ENCODE measurements at regions not wholly inside any gene's neighbourhood (a gene's known extent, or its start where the extent isn't known, plus 50 kb on each side); places are given as distances from the start of the nearest gene placed in this dataset.
A peak's percentile ranks its signal among the peaks of the same experiment; 100 is the strongest.

DNA sequence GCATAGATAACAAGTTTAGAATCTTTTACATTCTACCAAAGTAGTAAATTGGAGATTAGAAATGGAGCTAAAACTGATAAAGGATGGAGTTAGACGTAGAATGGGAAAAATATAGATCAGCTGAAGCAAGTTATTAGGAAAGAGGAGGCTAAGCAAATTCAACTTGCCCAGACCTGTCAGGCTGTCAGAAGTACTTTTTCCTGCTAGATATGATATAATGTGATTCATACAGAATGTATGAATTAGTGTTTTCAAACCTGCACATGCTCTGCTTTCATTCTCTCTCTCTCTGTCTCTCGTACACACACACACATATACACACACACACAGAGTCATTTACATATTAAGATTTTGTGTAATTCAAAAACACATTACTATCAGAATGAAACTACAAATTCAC lies 133.2 kb upstream of the HDGFL1 start:
- DNase-seq (ENCODE audit: low read depth) = no peak
- no peak overlapping the region for H3K4me3 ChIP-seq (ENCODE audit: low read depth, low read length)
- TF ChIP-seq, protein P1, sequence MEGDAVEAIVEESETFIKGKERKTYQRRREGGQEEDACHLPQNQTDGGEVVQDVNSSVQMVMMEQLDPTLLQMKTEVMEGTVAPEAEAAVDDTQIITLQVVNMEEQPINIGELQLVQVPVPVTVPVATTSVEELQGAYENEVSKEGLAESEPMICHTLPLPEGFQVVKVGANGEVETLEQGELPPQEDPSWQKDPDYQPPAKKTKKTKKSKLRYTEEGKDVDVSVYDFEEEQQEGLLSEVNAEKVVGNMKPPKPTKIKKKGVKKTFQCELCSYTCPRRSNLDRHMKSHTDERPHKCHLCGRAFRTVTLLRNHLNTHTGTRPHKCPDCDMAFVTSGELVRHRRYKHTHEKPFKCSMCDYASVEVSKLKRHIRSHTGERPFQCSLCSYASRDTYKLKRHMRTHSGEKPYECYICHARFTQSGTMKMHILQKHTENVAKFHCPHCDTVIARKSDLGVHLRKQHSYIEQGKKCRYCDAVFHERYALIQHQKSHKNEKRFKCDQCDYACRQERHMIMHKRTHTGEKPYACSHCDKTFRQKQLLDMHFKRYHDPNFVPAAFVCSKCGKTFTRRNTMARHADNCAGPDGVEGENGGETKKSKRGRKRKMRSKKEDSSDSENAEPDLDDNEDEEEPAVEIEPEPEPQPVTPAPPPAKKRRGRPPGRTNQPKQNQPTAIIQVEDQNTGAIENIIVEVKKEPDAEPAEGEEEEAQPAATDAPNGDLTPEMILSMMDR (IDR thresholded peaks at IDR 0.05; ENCODE audit: insufficient read depth, low read depth, low read length, missing control alignments) = no peak

DNA sequence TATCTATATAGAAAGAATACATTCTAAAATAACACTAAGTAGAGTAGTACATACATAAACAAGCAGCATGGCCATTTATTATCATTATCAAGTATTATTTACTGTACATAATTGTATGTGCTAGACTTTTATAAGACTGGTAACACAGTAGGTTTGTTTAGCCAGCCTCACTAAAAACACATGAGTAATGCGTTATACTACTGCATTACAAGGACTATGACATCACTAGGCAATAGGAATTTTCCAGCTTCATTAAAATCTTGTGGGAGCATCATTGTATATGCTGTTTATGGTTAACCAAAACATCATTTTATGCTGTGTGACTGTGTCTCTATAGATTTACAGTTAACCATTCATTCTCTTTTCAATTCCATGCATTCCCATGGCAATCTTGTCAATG lies 131.7 kb upstream of the HDGFL1 start:
- no peak overlapping the region for H3K4me3 ChIP-seq (ENCODE audit: low read depth, low read length)
- DNase-seq (ENCODE audit: low read depth) = no peak
- TF ChIP-seq, protein P1 (IDR thresholded peaks at IDR 0.05; ENCODE audit: insufficient read depth, low read depth, low read length, missing control alignments) = no peak

DNA sequence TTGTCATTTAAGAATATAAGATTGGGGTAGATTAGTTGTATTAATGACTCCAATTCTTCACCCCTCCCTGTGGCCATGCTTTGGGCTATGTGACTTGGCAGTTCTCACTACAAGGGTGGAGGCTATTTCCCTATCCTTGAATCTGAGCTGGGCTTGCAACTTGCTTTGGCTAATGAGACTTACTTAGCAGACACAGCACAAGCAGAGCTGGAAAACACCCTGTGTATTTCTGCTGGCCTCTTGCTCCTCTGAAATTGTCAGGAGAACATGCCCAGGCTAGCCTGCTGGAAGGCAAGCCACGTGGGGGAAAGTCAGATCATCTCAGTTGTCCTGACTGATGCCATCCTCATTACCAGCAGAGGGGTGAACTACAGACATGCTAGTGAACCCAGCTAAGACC lies 126.5 kb upstream of the HDGFL1 start:
- H3K4me3 ChIP-seq (ENCODE audit: low read depth, low read length) = no peak overlapping the region
- TF ChIP-seq, protein P1 (IDR thresholded peaks at IDR 0.05; ENCODE audit: insufficient read depth, low read depth, low read length, missing control alignments) = no peak
- DNase-seq (ENCODE audit: low read depth) = peak; percentile 51

DNA sequence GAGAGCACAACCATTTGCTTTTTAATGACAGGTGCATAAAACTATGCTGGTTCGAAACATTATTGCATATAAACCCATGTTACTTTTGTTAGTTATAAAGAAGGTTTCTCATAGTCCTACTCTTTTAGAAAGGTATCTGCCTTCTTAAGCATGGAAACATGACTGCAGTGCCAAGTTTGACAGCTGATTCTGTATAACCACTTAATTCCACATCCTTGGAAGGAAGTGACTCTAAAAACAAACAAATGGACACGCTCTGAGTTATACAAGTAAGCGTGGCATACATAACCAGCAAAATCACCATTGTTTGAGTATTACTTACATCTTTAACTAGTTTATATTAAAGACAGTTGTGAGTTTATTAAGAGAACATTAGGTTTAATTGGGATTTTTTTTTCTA lies 125.0 kb upstream of the HDGFL1 start:
- no peak overlapping the region for H3K4me3 ChIP-seq (ENCODE audit: low read depth, low read length)
- TF ChIP-seq, protein P1 (IDR thresholded peaks at IDR 0.05; ENCODE audit: insufficient read depth, low read depth, low read length, missing control alignments) = no peak
- DNase-seq (ENCODE audit: low read depth) = no peak

DNA sequence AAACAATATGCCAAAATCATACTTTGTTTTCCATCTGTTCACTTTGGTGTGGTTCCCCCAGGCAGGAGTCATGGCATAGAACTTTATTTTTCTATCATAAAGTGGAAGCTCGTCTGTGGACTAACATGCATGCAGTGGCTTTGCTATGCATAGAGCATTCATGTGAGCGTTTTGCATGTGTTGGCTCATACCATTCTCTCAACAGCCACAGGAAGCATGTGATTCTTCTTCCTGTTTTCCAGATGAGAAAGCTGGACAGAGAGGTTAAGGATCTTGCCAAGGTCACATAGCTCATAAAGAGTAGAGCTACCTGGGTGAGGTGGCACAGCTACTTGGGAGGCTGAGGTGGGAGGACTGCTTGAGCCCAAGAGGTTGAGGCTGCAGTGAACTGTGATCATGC lies 123.4 kb upstream of the HDGFL1 start:
- TF ChIP-seq, protein P1 (IDR thresholded peaks at IDR 0.05; ENCODE audit: insufficient read depth, low read depth, low read length, missing control alignments) = no peak
- H3K4me3 ChIP-seq (ENCODE audit: low read depth, low read length) = no peak overlapping the region
- DNase-seq (ENCODE audit: low read depth) = no peak

DNA sequence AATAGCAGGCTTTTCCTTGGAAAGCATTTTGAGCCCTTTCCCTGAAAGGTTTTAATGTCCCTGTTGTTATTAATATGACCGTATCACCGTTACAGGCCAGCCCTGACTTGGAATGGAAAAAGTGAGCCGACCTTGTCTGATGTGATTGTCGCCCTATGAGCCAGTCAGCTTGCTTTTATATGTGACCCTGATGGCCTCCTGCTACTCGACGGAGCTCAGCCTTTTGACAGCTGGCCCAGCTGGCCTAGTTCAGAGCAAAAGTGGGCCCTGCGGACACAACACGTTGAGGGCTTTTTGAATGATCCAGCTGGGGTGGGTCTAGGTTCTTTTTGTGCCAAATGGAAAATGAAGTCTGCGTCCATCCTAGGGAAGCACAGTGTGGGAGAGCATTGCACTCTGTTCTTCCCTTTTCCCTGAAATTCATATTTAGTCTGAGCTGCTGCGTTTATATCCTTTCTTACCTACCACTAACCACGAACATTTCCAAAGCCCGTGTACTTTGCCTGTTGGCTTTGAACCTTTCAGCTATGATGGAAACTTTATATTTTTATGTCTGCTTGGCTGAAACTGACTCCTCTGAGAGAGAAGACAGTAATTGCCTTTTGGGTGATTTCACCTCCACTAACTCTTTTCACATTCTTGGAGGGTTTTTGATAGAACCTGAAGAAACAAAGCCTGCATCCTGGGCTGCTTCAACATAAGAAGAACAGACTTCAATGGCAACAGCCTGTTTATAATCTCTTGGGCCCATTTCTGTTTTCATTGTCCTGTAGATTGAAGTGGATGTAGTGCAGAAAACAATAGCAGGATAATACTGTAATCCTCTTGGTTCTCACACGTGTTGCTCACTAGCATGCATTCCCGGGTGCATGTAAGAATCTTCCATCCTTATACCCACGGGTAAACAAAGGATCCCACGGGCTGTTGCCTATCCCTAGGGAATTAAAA lies 121.8 kb upstream of the HDGFL1 start:
- TF ChIP-seq, protein P1 (IDR thresholded peaks at IDR 0.05; ENCODE audit: insufficient read depth, low read depth, low read length, missing control alignments) = no peak
- DNase-seq (ENCODE audit: low read depth) = no peak
- no peak overlapping the region for H3K4me3 ChIP-seq (ENCODE audit: low read depth, low read length)
